ENCODE measurements at regions not wholly inside any gene's neighbourhood (a gene's known extent, or its start where the extent isn't known, plus 50 kb on each side); places are given as distances from the start of the nearest gene placed in this dataset.
"Not testable (repeated sequence)": the region's sequence is repeated elsewhere in the genome, so short reads cannot be mapped to it uniquely, and the experiment has no call there.

GRCh38 chr3:73143401-73143800 is 81.9 kb downstream of the EBLN2 start:
- Histone ChIP-seq H3K9me2 (replicated peaks; ENCODE audit: insufficient read depth) (no peaks in the 10 kb centered on the region), H4K20me1 (ENCODE audit: insufficient read depth, poor library complexity, severe bottlenecking) (no peaks in the 10 kb centered on the region), H3K79me2 (no peaks in the 10 kb centered on the region), H2AFZ (no peak overlapping the region), H3K27me3 (no peaks in the 10 kb centered on the region), H3K4me3 (no peak overlapping the region), H3K4me1 (ENCODE audit: insufficient read depth) (peaks cover 15% of the 10 kb centered on the region), H3K4me2 (no peak overlapping the region), H3K27ac (no peak overlapping the region), H3K9me3 (ENCODE audit: low read depth) (no peaks in the 10 kb centered on the region), H3K36me3 (replicated peaks; ENCODE audit: insufficient read depth, low read depth) (no peaks in the 10 kb centered on the region)
- DNase-seq (ENCODE audit: low spot score): no peak
- 87% methylated on average over 4 of the region's 4 CpGs for WGBS (ENCODE audit: low lambda C conversion rate, missing lambda C conversion rate)
- TF ChIP-seq EZH2 (IDR thresholded peaks at IDR 0.05; ENCODE audit: borderline replicate concordance) (no peak), EZH2phosphoT487 (IDR thresholded peaks at IDR 0.05; ENCODE audit: low read depth, severe bottlenecking, unreplicated experiment) (no peak), CTCF (IDR thresholded peaks at IDR 0.05; ENCODE audit: poor library complexity) (no peak)

- 35% methylated on average over 4 of the region's 4 CpGs for WGBS (ENCODE audit: low lambda C conversion rate, missing lambda C conversion rate)
- no peaks in the 10 kb centered on the region for H3K79me2 ChIP-seq
- no peak overlapping the region for H3K27ac ChIP-seq
Measured at GRCh38 chr3:73143821-73144237, 82.4 kb downstream of the EBLN2 start.

GRCh38 chr3:73144276-73144675 is 82.8 kb downstream of the EBLN2 start:
- Histone ChIP-seq H3K4me3 (no peak overlapping the region), H2AFZ (no peak overlapping the region), H3K79me2 (no peaks in the 10 kb centered on the region), H3K4me2 (no peak overlapping the region), H3K27ac (no peak overlapping the region), H3K4me1 (ENCODE audit: insufficient read depth) (peaks cover 20% of the 10 kb centered on the region), H3K9me2 (replicated peaks; ENCODE audit: insufficient read depth) (no peaks in the 10 kb centered on the region), H3K9me3 (ENCODE audit: low read depth) (no peaks in the 10 kb centered on the region), H3K36me3 (replicated peaks; ENCODE audit: insufficient read depth, low read depth) (no peaks in the 10 kb centered on the region), H4K20me1 (ENCODE audit: insufficient read depth, poor library complexity, severe bottlenecking) (no peaks in the 10 kb centered on the region), H3K27me3 (no peaks in the 10 kb centered on the region)
- DNase-seq (ENCODE audit: low spot score): peak; percentile 18
- WGBS (ENCODE audit: low lambda C conversion rate, missing lambda C conversion rate): 85% methylated on average over 5 of the region's 5 CpGs
- TF ChIP-seq CTCF (IDR thresholded peaks at IDR 0.05; ENCODE audit: poor library complexity) (no peak), EZH2phosphoT487 (IDR thresholded peaks at IDR 0.05; ENCODE audit: low read depth, severe bottlenecking, unreplicated experiment) (no peak), EZH2 (IDR thresholded peaks at IDR 0.05; ENCODE audit: borderline replicate concordance) (no peak)

More at GRCh38 chr3:73143821-73144237, 82.4 kb downstream of the EBLN2 start:
- Histone ChIP-seq H3K27me3 (no peaks in the 10 kb centered on the region), H3K9me2 (replicated peaks; ENCODE audit: insufficient read depth) (no peaks in the 10 kb centered on the region), H3K4me1 (ENCODE audit: insufficient read depth) (peaks cover 19% of the 10 kb centered on the region), H2AFZ (no peak overlapping the region), H3K36me3 (replicated peaks; ENCODE audit: insufficient read depth, low read depth) (no peaks in the 10 kb centered on the region), H3K9me3 (ENCODE audit: low read depth) (no peaks in the 10 kb centered on the region), H4K20me1 (ENCODE audit: insufficient read depth, poor library complexity, severe bottlenecking) (no peaks in the 10 kb centered on the region), H3K4me2 (no peak overlapping the region), H3K4me3 (no peak overlapping the region)
- no peak for DNase-seq (ENCODE audit: low spot score)
- no peak for TF ChIP-seq EZH2phosphoT487 (IDR thresholded peaks at IDR 0.05; ENCODE audit: low read depth, severe bottlenecking, unreplicated experiment)
- no peak for TF ChIP-seq EZH2 (IDR thresholded peaks at IDR 0.05; ENCODE audit: borderline replicate concordance)

GRCh38 chr3:73144828-73145227 is 83.4 kb downstream of the EBLN2 start:
- DNase-seq (ENCODE audit: low spot score): no peak
- no peak overlapping the region for H3K27ac ChIP-seq
- no peak overlapping the region for H3K4me2 ChIP-seq
- no peaks in the 10 kb centered on the region for H3K27me3 ChIP-seq
- peaks cover 20% of the 10 kb centered on the region for H3K4me1 ChIP-seq (ENCODE audit: insufficient read depth)
- H3K4me3 ChIP-seq: no peak overlapping the region
- H4K20me1 ChIP-seq (ENCODE audit: insufficient read depth, poor library complexity, severe bottlenecking): no peaks in the 10 kb centered on the region
- no peak overlapping the region for H2AFZ ChIP-seq
- TF ChIP-seq EZH2phosphoT487 (IDR thresholded peaks at IDR 0.05; ENCODE audit: low read depth, severe bottlenecking, unreplicated experiment): no peak
- no peak for TF ChIP-seq EZH2 (IDR thresholded peaks at IDR 0.05; ENCODE audit: borderline replicate concordance)
- TF ChIP-seq CTCF (IDR thresholded peaks at IDR 0.05; ENCODE audit: poor library complexity): no peak
- WGBS (ENCODE audit: low lambda C conversion rate, missing lambda C conversion rate): 100% methylated on average over 2 of the region's 2 CpGs
- no peaks in the 10 kb centered on the region for H3K9me2 ChIP-seq (replicated peaks; ENCODE audit: insufficient read depth)
- no peaks in the 10 kb centered on the region for H3K36me3 ChIP-seq (replicated peaks; ENCODE audit: insufficient read depth, low read depth)
- H3K79me2 ChIP-seq: no peaks in the 10 kb centered on the region
- no peaks in the 10 kb centered on the region for H3K9me3 ChIP-seq (ENCODE audit: low read depth)

- peaks cover 20% of the 10 kb centered on the region for H3K4me1 ChIP-seq (ENCODE audit: insufficient read depth)
- not testable (repeated sequence) for H3K4me3 ChIP-seq; H3K4me2 ChIP-seq; H3K27ac ChIP-seq; DNase-seq (ENCODE audit: low spot score); H2AFZ ChIP-seq; H3K79me2 ChIP-seq; H4K20me1 ChIP-seq (ENCODE audit: insufficient read depth, poor library complexity, severe bottlenecking); H3K9me3 ChIP-seq (ENCODE audit: low read depth); H3K27me3 ChIP-seq; H3K9me2 ChIP-seq (replicated peaks; ENCODE audit: insufficient read depth); H3K36me3 ChIP-seq (replicated peaks; ENCODE audit: insufficient read depth, low read depth)
- 29% methylated on average over 9 of the region's 9 CpGs for WGBS (ENCODE audit: low lambda C conversion rate, missing lambda C conversion rate)
Measured at GRCh38 chr3:73147479-73147878, 86.0 kb downstream of the EBLN2 start.
